Gastrocnemius medialis (tissue), 4 donors: ENCODE measurements at regions not wholly inside any gene's neighbourhood (a gene's known extent, or its start where the extent isn't known, plus 50 kb on each side); places are given as distances from the start of the nearest gene placed in this dataset.
A peak's percentile ranks its signal among the peaks of the same experiment; 100 is the strongest.

Experiments
- CTCF ChIP-seq, 5 experiments: fragments of 450-650 bp in 3 of 5; fragments of 200-600 bp in 2 of 5; sonication (generic) in 2 of 5; IDR thresholded peaks in 4 of 5; conservative IDR thresholded peaks in 1 of 5; 1 replicate in 4 of 5; 2 replicates in 1 of 5; pipeline ENCODE4 v1.5.1; 2016 to 2019; ENCODE audit warnings: antibody characterized with exemption in 5 of 5, mild to moderate bottlenecking in 3 of 5, moderate library complexity in 3 of 5
- POLR2A ChIP-seq, 2 donors: fragments of 450-650 bp; IDR thresholded peaks; one replicate each; pipeline ENCODE4 v1.6.1; 2017; ENCODE audit warnings: antibody characterized with exemption in 2 of 2, mild to moderate bottlenecking in 2 of 2, moderate library complexity in 2 of 2

- TF ChIP-seq CTCF (IDR thresholded peaks at IDR 0.05 in 4 of 5, conservative IDR thresholded peaks at IDR 0.05 in 1 of 5) (peak in 1 of 5 experiments; percentile 32), POLR2A (IDR thresholded peaks at IDR 0.05) (no peak)
These were observed 431.3 kb upstream of the ITGA1 start for GRCh38 chr5:52356311-52356918.
